ENCODE measurements at regions not wholly inside any gene's neighbourhood (a gene's known extent, or its start where the extent isn't known, plus 50 kb on each side); places are given as distances from the start of the nearest gene placed in this dataset.

DNA sequence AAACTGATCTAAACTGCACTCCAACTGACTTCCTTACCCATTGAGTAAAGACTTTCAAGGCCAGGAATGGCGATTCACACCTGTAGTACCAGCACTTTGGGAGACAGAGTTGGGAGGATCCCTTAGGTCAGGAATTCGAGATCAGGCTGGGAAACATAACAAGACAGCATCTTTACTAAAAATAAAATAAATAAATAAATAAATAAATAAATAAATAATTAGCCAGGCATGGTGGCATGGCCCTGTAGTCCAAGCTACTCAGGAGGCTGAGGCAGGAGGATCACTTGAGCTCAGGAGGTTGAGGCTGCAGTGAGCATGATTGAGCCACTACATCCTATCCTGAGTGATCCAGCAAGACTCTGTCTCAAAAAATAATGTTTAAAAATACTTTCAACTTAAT, 148.4 kb downstream of the CEMIP2 start:
- no peaks in the 10 kb centered on the region for H4K20me1 ChIP-seq (ENCODE audit: low read length)
- POLR2A ChIA-PET (ENCODE audit: unreplicated experiment), result no interaction called here
- no peak overlapping the region for H2AFZ ChIP-seq (ENCODE audit: low read length)
- H3K36me3 ChIP-seq (ENCODE audit: low read depth, low read length), result no peaks in the 10 kb centered on the region
- no peak for ATAC-seq
- H3K4me3 ChIP-seq (ENCODE audit: low read length), result no peak overlapping the region
- H3K4me1 ChIP-seq (ENCODE audit: insufficient read depth, low read length), result no peaks in the 10 kb centered on the region
- TF ChIP-seq CTCF (conservative IDR thresholded peaks at IDR 0.05; ENCODE audit: low read depth, low read length) (no peak), EZH2 (IDR thresholded peaks at IDR 0.05; ENCODE audit: low read length, unreplicated experiment) (no peak), EZH2phosphoT487 (IDR thresholded peaks at IDR 0.05; ENCODE audit: borderline replicate concordance, low read length) (no peak)
- H3K9ac ChIP-seq (ENCODE audit: low read length), result no peak overlapping the region
- no peak overlapping the region for H3K4me2 ChIP-seq (ENCODE audit: low read length)
- no TSS peak for BruUV-seq (replicated peaks)
- no peaks in the 10 kb centered on the region for H3K9me2 ChIP-seq (replicated peaks; ENCODE audit: low read length)
- CTCF ChIA-PET, result no interaction called here
- H3K27me3 ChIP-seq (ENCODE audit: low read length), result no peaks in the 10 kb centered on the region
- H3K9me3 ChIP-seq (ENCODE audit: low read length), result no peaks in the 10 kb centered on the region
- intact Hi-C loops (cut with micrococcal nuclease), result no loop called here
- no peak overlapping the region for H3K27ac ChIP-seq (ENCODE audit: low read length)
- no peaks in the 10 kb centered on the region for H3K79me2 ChIP-seq (ENCODE audit: low read length)
- DNase-seq, result no peak
- no peaks in the 10 kb centered on the region for H3F3A ChIP-seq (ENCODE audit: low read length, unreplicated experiment)

DNA sequence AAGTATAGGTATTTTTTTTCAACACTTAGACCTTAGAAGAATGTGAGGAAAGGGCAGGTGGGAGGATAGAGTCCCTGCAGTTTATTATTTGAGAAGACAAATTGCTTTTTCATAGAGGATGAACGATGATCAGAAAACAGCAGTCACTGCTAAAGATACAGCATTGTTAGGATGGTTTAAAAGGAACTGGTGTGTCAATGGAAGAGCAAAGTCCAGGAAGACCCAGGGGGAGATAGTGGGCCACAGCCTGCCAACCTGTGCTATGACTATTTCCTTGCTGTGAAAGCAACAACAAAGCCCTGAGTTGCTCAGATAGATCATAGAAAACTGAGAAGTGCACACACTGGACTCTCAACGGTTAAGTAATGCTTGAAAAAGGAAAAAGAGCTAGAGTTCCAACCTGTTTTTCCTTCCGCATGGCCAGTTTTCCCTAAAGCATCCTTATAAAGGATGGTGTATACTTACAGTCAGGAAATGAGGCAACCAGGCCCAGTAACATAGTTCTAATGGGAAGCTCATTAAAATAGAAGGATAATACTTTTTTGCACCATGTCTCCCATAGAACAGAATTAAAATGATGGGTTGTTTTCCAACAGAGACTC, 153.8 kb downstream of the CEMIP2 start:
- intact Hi-C loops (cut with micrococcal nuclease), result no loop called here
- H3F3A ChIP-seq (ENCODE audit: low read length, unreplicated experiment), result no peaks in the 10 kb centered on the region
- no TSS peak for BruUV-seq (replicated peaks)
- TF ChIP-seq EZH2phosphoT487 (IDR thresholded peaks at IDR 0.05; ENCODE audit: borderline replicate concordance, low read length), result no peak
- no peak for TF ChIP-seq CTCF (conservative IDR thresholded peaks at IDR 0.05; ENCODE audit: low read depth, low read length)
- TF ChIP-seq EZH2 (IDR thresholded peaks at IDR 0.05; ENCODE audit: low read length, unreplicated experiment), result no peak
- H3K9me3 ChIP-seq (ENCODE audit: low read length), result no peaks in the 10 kb centered on the region
- DNase-seq, result no peak
- H4K20me1 ChIP-seq (ENCODE audit: low read length), result no peaks in the 10 kb centered on the region
- H3K36me3 ChIP-seq (ENCODE audit: low read depth, low read length), result no peaks in the 10 kb centered on the region
- H3K4me2 ChIP-seq (ENCODE audit: low read length), result no peak overlapping the region
- H3K4me1 ChIP-seq (ENCODE audit: insufficient read depth, low read length), result no peaks in the 10 kb centered on the region
- H3K27ac ChIP-seq (ENCODE audit: low read length), result no peak overlapping the region
- no peaks in the 10 kb centered on the region for H3K9me2 ChIP-seq (replicated peaks; ENCODE audit: low read length)
- no peak overlapping the region for H2AFZ ChIP-seq (ENCODE audit: low read length)
- POLR2A ChIA-PET (ENCODE audit: unreplicated experiment), result interaction anchor here (0.8 kb wide), 1 partner anchor 96 kb away, joined by 5 read pairs; no protein-coding TSS in a partner anchor
- H3K79me2 ChIP-seq (ENCODE audit: low read length), result no peaks in the 10 kb centered on the region
- H3K27me3 ChIP-seq (ENCODE audit: low read length), result no peaks in the 10 kb centered on the region
- no peak overlapping the region for H3K9ac ChIP-seq (ENCODE audit: low read length)
- ATAC-seq, result no peak
- no peak overlapping the region for H3K4me3 ChIP-seq (ENCODE audit: low read length)
- CTCF ChIA-PET, result no interaction called here

DNA sequence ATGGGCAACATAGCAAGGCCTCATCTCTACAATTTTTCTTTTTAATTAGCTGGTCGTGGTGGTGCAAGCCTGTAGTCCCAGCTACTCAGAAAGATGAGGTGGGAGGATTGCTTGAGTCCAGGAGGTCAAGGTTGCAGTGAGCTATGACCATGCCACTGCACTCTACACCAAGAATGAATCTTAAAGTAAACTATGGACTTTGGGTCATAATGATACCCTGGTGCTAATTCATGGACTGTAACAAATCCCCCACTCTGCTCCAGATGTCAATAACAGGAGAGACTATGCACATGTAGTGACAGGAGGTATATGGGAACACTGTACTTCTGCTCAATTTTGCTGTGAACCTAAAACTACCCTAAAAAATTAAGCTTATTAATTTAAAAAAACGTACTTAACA, 155.4 kb downstream of the CEMIP2 start:
- H4K20me1 ChIP-seq (ENCODE audit: low read length), result no peaks in the 10 kb centered on the region
- BruUV-seq (replicated peaks), result no TSS peak
- H3K4me1 ChIP-seq (ENCODE audit: insufficient read depth, low read length), result no peaks in the 10 kb centered on the region
- no peak overlapping the region for H3K4me3 ChIP-seq (ENCODE audit: low read length)
- no peaks in the 10 kb centered on the region for H3K9me3 ChIP-seq (ENCODE audit: low read length)
- DNase-seq (no peak), ATAC-seq (no peak)
- H3K79me2 ChIP-seq (ENCODE audit: low read length), result no peaks in the 10 kb centered on the region
- TF ChIP-seq EZH2 (IDR thresholded peaks at IDR 0.05; ENCODE audit: low read length, unreplicated experiment) (no peak), CTCF (conservative IDR thresholded peaks at IDR 0.05; ENCODE audit: low read depth, low read length) (no peak), EZH2phosphoT487 (IDR thresholded peaks at IDR 0.05; ENCODE audit: borderline replicate concordance, low read length) (no peak)
- CTCF ChIA-PET, result no interaction called here
- no peak overlapping the region for H3K4me2 ChIP-seq (ENCODE audit: low read length)
- H3K27ac ChIP-seq (ENCODE audit: low read length), result no peak overlapping the region
- no peak overlapping the region for H3K9ac ChIP-seq (ENCODE audit: low read length)
- H3K36me3 ChIP-seq (ENCODE audit: low read depth, low read length), result no peaks in the 10 kb centered on the region
- no peak overlapping the region for H2AFZ ChIP-seq (ENCODE audit: low read length)
- POLR2A ChIA-PET (ENCODE audit: unreplicated experiment), result no interaction called here
- no peaks in the 10 kb centered on the region for H3F3A ChIP-seq (ENCODE audit: low read length, unreplicated experiment)
- no peaks in the 10 kb centered on the region for H3K27me3 ChIP-seq (ENCODE audit: low read length)
- H3K9me2 ChIP-seq (replicated peaks; ENCODE audit: low read length), result no peaks in the 10 kb centered on the region
- intact Hi-C loops (cut with micrococcal nuclease), result no loop called here

Data from PC-3 (cell line).